Body of pancreas (tissue), 4 donors: ENCODE measurements at regions not wholly inside any gene's neighbourhood (a gene's known extent, or its start where the extent isn't known, plus 50 kb on each side); places are given as distances from the start of the nearest gene placed in this dataset.

Experiments
- POLR2A ChIP-seq, 3 donors: fragments of 450-650 bp; IDR thresholded peaks; one replicate each; pipeline ENCODE4 v1.6.1; 2016; ENCODE audit warnings: antibody characterized with exemption in 3 of 3, mild to moderate bottlenecking in 2 of 3
- TF ChIP-seq, protein P1 (sequence below), 7 experiments: fragments of 450-650 bp in 4 of 7; fragments of 200-600 bp in 3 of 7; sonication (generic) in 3 of 7; IDR thresholded peaks; one replicate each; pipeline ENCODE4 v1.5.1; 2016 to 2019; ENCODE audit warnings: antibody characterized with exemption in 7 of 7

DNA sequence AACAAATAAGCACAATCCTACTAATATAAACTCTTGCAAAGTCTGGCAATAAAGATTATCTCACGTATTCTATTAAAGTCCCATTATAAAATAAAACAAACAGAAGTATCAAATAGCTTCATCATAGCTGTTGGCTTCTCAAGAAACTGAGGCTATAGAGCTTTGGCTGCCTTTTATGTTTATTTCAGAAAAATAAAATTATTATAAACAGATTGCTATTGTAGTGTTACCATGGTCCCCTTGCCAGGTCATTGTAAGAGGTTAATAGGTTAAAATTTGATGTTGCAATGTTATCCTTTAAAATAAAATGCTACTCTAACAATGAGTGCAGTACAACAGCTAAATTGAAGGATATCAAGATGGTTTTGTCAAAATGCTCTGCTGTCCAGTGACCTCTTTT, 828.8 kb upstream of the SOX9 start:
- TF ChIP-seq, protein P1, sequence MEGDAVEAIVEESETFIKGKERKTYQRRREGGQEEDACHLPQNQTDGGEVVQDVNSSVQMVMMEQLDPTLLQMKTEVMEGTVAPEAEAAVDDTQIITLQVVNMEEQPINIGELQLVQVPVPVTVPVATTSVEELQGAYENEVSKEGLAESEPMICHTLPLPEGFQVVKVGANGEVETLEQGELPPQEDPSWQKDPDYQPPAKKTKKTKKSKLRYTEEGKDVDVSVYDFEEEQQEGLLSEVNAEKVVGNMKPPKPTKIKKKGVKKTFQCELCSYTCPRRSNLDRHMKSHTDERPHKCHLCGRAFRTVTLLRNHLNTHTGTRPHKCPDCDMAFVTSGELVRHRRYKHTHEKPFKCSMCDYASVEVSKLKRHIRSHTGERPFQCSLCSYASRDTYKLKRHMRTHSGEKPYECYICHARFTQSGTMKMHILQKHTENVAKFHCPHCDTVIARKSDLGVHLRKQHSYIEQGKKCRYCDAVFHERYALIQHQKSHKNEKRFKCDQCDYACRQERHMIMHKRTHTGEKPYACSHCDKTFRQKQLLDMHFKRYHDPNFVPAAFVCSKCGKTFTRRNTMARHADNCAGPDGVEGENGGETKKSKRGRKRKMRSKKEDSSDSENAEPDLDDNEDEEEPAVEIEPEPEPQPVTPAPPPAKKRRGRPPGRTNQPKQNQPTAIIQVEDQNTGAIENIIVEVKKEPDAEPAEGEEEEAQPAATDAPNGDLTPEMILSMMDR (IDR thresholded peaks at IDR 0.05) = no peak
- TF ChIP-seq POLR2A (IDR thresholded peaks at IDR 0.05) = no peak
